ENCODE measurements at regions not wholly inside any gene's neighbourhood (a gene's known extent, or its start where the extent isn't known, plus 50 kb on each side); places are given as distances from the start of the nearest gene placed in this dataset.
"Not testable (repeated sequence)": the region's sequence is repeated elsewhere in the genome, so short reads cannot be mapped to it uniquely, and the experiment has no call there.

GRCh38 chr4:82301390-82301789 is 72.4 kb downstream of the HNRNPD start:
- in situ Hi-C loops (cut with HindIII; ENCODE audit: low sequenced_read_pairs): not testable (repeated sequence)

GRCh38 chr4:82293304-82293703 is 80.5 kb downstream of the HNRNPD start:
- in situ Hi-C loops (cut with HindIII; ENCODE audit: low sequenced_read_pairs): no loop called here

GRCh38 chr4:82287720-82288119 is 86.1 kb downstream of the HNRNPD start:
- in situ Hi-C loops (cut with HindIII; ENCODE audit: low sequenced_read_pairs): no loop called here

GRCh38 chr4:82284858-82285805 is 88.7 kb downstream of the HNRNPD start:
- in situ Hi-C loops (cut with HindIII; ENCODE audit: low sequenced_read_pairs): no loop called here

- in situ Hi-C loops (cut with HindIII; ENCODE audit: low sequenced_read_pairs): no loop called here
Measured at GRCh38 chr4:82284475-82284857, 89.3 kb downstream of the HNRNPD start.

GRCh38 chr4:82282875-82283274 is 90.9 kb downstream of the HNRNPD start:
- in situ Hi-C loops (cut with HindIII; ENCODE audit: low sequenced_read_pairs): no loop called here

GRCh38 chr4:82279550-82279949 is 94.2 kb downstream of the HNRNPD start:
- in situ Hi-C loops (cut with HindIII; ENCODE audit: low sequenced_read_pairs): not testable (repeated sequence)

- in situ Hi-C loops (cut with HindIII; ENCODE audit: low sequenced_read_pairs): no loop called here
Measured at GRCh38 chr4:82276332-82276640, 97.5 kb downstream of the HNRNPD start.

- in situ Hi-C loops (cut with HindIII; ENCODE audit: low sequenced_read_pairs): no loop called here
Measured at GRCh38 chr4:82275431-82276331, 98.1 kb downstream of the HNRNPD start.

- in situ Hi-C loops (cut with HindIII; ENCODE audit: low sequenced_read_pairs): not testable (repeated sequence)
Measured at GRCh38 chr4:82274700-82275099, 99.1 kb downstream of the HNRNPD start.

GRCh38 chr4:82272523-82272922 is 101.3 kb downstream of the HNRNPD start:
- in situ Hi-C loops (cut with HindIII; ENCODE audit: low sequenced_read_pairs): not testable (repeated sequence)

- in situ Hi-C loops (cut with HindIII; ENCODE audit: low sequenced_read_pairs): not testable (repeated sequence)
Measured at GRCh38 chr4:82271915-82272480, 101.8 kb downstream of the HNRNPD start.

GRCh38 chr4:82268826-82269193 is 105.0 kb downstream of the HNRNPD start:
- in situ Hi-C loops (cut with HindIII; ENCODE audit: low sequenced_read_pairs): loop anchor here (5.0 kb wide), 1 partner anchor 862 kb away; no protein-coding TSS in a partner anchor

- in situ Hi-C loops (cut with HindIII; ENCODE audit: low sequenced_read_pairs): loop anchor here (5.0 kb wide), 1 partner anchor 861 kb away; no protein-coding TSS in a partner anchor
Measured at GRCh38 chr4:82268050-82268825, 105.6 kb downstream of the HNRNPD start.

- in situ Hi-C loops (cut with HindIII; ENCODE audit: low sequenced_read_pairs): loop anchor here (5.0 kb wide), 1 partner anchor 860 kb away; no protein-coding TSS in a partner anchor
Measured at GRCh38 chr4:82267506-82267905, 106.3 kb downstream of the HNRNPD start.

- in situ Hi-C loops (cut with HindIII; ENCODE audit: low sequenced_read_pairs): loop anchor here (5.0 kb wide), 1 partner anchor 859 kb away; no protein-coding TSS in a partner anchor
Measured at GRCh38 chr4:82266345-82266744, 107.4 kb downstream of the HNRNPD start.

GRCh38 chr4:82261084-82261483 is 112.7 kb downstream of the HNRNPD start:
- in situ Hi-C loops (cut with HindIII; ENCODE audit: low sequenced_read_pairs): no loop called here

- in situ Hi-C loops (cut with HindIII; ENCODE audit: low sequenced_read_pairs): no loop called here
Measured at GRCh38 chr4:82260632-82261031, 113.2 kb downstream of the HNRNPD start.

- in situ Hi-C loops (cut with HindIII; ENCODE audit: low sequenced_read_pairs): no loop called here
Measured at GRCh38 chr4:82256718-82257117, 117.1 kb downstream of the HNRNPD start.

- in situ Hi-C loops (cut with HindIII; ENCODE audit: low sequenced_read_pairs): no loop called here
Measured at GRCh38 chr4:82255657-82256056, 118.1 kb downstream of the HNRNPD start.

All from DLD1 (cell line).